Ishikawa (cell line): ENCODE measurements at regions not wholly inside any gene's neighbourhood (a gene's known extent, or its start where the extent isn't known, plus 50 kb on each side); places are given as distances from the start of the nearest gene placed in this dataset.

Source experiments
- CEBPB ChIP-seq: IDR thresholded peaks from 2 replicates; pipeline ENCODE4 v1.6.1; 2012
- CREB1 ChIP-seq: IDR thresholded peaks from 2 replicates; pipeline ENCODE4 v1.6.1; 2012; ENCODE audit warnings: low read depth
- EGR1 ChIP-seq: IDR thresholded peaks from 2 replicates; pipeline ENCODE4 v1.6.1; 2012
- MAX ChIP-seq: IDR thresholded peaks from 2 replicates; pipeline ENCODE4 v1.6.1; 2012
- RAD21 ChIP-seq: IDR thresholded peaks from 2 replicates; pipeline ENCODE4 v1.6.1; 2012; ENCODE audit warnings: low read depth
- TEAD4 ChIP-seq: IDR thresholded peaks from 2 replicates; pipeline ENCODE4 v1.6.1; 2012
- YY1 ChIP-seq: IDR thresholded peaks from 2 replicates; pipeline ENCODE4 v1.6.1; 2012; ENCODE audit warnings: low read depth
- ZBTB7A ChIP-seq: IDR thresholded peaks from 2 replicates; pipeline ENCODE4 v1.6.1; 2012; ENCODE audit warnings: low read depth
- TF ChIP-seq, protein P1 (sequence below): IDR thresholded peaks from 2 replicates; pipeline ENCODE4 v1.6.1; 2012; ENCODE audit warnings: low read depth, mild to moderate bottlenecking

GRCh38 chrX:14193547-14193946 lies 163.9 kb upstream of the GEMIN8 start:
- TF ChIP-seq, protein P1, sequence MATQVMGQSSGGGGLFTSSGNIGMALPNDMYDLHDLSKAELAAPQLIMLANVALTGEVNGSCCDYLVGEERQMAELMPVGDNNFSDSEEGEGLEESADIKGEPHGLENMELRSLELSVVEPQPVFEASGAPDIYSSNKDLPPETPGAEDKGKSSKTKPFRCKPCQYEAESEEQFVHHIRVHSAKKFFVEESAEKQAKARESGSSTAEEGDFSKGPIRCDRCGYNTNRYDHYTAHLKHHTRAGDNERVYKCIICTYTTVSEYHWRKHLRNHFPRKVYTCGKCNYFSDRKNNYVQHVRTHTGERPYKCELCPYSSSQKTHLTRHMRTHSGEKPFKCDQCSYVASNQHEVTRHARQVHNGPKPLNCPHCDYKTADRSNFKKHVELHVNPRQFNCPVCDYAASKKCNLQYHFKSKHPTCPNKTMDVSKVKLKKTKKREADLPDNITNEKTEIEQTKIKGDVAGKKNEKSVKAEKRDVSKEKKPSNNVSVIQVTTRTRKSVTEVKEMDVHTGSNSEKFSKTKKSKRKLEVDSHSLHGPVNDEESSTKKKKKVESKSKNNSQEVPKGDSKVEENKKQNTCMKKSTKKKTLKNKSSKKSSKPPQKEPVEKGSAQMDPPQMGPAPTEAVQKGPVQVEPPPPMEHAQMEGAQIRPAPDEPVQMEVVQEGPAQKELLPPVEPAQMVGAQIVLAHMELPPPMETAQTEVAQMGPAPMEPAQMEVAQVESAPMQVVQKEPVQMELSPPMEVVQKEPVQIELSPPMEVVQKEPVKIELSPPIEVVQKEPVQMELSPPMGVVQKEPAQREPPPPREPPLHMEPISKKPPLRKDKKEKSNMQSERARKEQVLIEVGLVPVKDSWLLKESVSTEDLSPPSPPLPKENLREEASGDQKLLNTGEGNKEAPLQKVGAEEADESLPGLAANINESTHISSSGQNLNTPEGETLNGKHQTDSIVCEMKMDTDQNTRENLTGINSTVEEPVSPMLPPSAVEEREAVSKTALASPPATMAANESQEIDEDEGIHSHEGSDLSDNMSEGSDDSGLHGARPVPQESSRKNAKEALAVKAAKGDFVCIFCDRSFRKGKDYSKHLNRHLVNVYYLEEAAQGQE: no peak
- TF ChIP-seq ZBTB7A (no peak), TEAD4 (no peak), EGR1 (no peak), YY1 (no peak), CREB1 (no peak), CEBPB (no peak), RAD21 (no peak), MAX (no peak)
